ENCODE measurements at regions not wholly inside any gene's neighbourhood (a gene's known extent, or its start where the extent isn't known, plus 50 kb on each side); places are given as distances from the start of the nearest gene placed in this dataset.

GRCh38 chr22:49525360-49525759 is 302.3 kb downstream of the BRD1 start:
- Histone ChIP-seq H3K27me3 (ENCODE audit: control insufficient read depth in 1 of 2, insufficient read depth in 2 of 2, low read length in 2 of 2) (peaks cover 3 to 25% of the 10 kb centered on the region in 2 experiments; a peak in 3 of 5 replicates), H4K20me1 (ENCODE audit: insufficient read depth, low read length) (0 out of 2 replicates have a peak, but pooled peaks cover 2% of the 10 kb centered on the region), H3K9me3 (ENCODE audit: low read length) (no peaks in the 10 kb centered on the region), H3K9ac (ENCODE audit: insufficient read depth, low read depth, low read length) (no peak overlapping the region), H3K4me2 (ENCODE audit: low read depth, low read length) (no peak overlapping the region), H3K79me2 (ENCODE audit: insufficient read depth, low read length) (no peaks in the 10 kb centered on the region), H3K36me3 (replicated peaks in 1 of 2; ENCODE audit: control insufficient read depth in 1 of 2, insufficient read depth in 2 of 2, low read length in 2 of 2) (no peaks in the 10 kb centered on the region), H3K27ac (ENCODE audit: extremely low read length, insufficient read depth, low read length) (no peak overlapping the region), H3K4me1 (ENCODE audit: insufficient read depth, low read length) (no peaks in the 10 kb centered on the region), H3K4me3 (replicated peaks in 1 of 3; ENCODE audit: insufficient read depth in 1 of 3, low read depth in 2 of 3, low read length in 3 of 3) (no peak overlapping the region), H2AFZ (ENCODE audit: low read length) (no peak overlapping the region)
- DNase-seq (ENCODE audit: low spot score) (no peak), FAIRE-seq (no peak), ATAC-seq (no peak)
- POLR2A ChIA-PET: no interaction called here
- in situ Hi-C loops (cut with HindIII; ENCODE audit: extremely low pct_ligation_motif_present, low pct_unique_long_range_greater_than_20kb): no loop called here
- no TSS peak for BruUV-seq (replicated peaks)
- WGBS (ENCODE audit: low lambda C conversion rate): 23% methylated on average over 9 of the region's 9 CpGs
- CTCF ChIA-PET (ENCODE audit: low intra/inter-chr PET ratio, low total read pairs): no interaction called here
- intact Hi-C loops (cut with micrococcal nuclease; ENCODE audit: unreplicated experiment): no loop called here
- TF ChIP-seq U2AF1 (optimal IDR thresholded peaks at IDR 0.05; ENCODE audit: low read depth, low read length) (no peak), ASH2L (IDR thresholded peaks at IDR 0.05; ENCODE audit: insufficient read length, low read depth, low read length) (no peak), ZNF446 (CRISPR knock-in tag; IDR thresholded peaks at IDR 0.05) (no peak), AGO2 (optimal IDR thresholded peaks at IDR 0.05; ENCODE audit: low read depth, low read length) (no peak), TOE1 (CRISPR knock-in tag; IDR thresholded peaks at IDR 0.05) (no peak), ZFP36 (IDR thresholded peaks at IDR 0.05; ENCODE audit: borderline replicate concordance, low read depth, low read length, partially characterized antibody) (no peak), ZNF792 (CRISPR knock-in tag; IDR thresholded peaks at IDR 0.05) (no peak), ZNF691 (CRISPR knock-in tag; IDR thresholded peaks at IDR 0.05; ENCODE audit: borderline replicate concordance, low read depth) (no peak), POGK (CRISPR knock-in tag; conservative IDR thresholded peaks at IDR 0.05) (no peak), GRHL1 (CRISPR knock-in tag; conservative IDR thresholded peaks at IDR 0.05) (no peak), TCF7 (IDR thresholded peaks at IDR 0.05; ENCODE audit: low read depth) (no peak), ZNF879 (CRISPR knock-in tag; IDR thresholded peaks at IDR 0.05) (no peak), SCMH1 (CRISPR knock-in tag; IDR thresholded peaks at IDR 0.05; ENCODE audit: borderline replicate concordance) (no peak), BRF2 (CRISPR knock-in tag; IDR thresholded peaks at IDR 0.05) (no peak), CTCF (CRISPR knock-in tag; IDR thresholded peaks at IDR 0.05) (no peak), FOSL1 (CRISPR knock-in tag; IDR thresholded peaks at IDR 0.05; ENCODE audit: borderline replicate concordance) (no peak), HOXA7 (CRISPR knock-in tag; IDR thresholded peaks at IDR 0.05) (no peak), POGZ (CRISPR knock-in tag; IDR thresholded peaks at IDR 0.05) (no peak)

Data from HepG2 (cell line).